Endothelial cell (in vitro differentiated cells): ENCODE measurements at regions not wholly inside any gene's neighbourhood (a gene's known extent, or its start where the extent isn't known, plus 50 kb on each side); places are given as distances from the start of the nearest gene placed in this dataset.

Experiments
- DNase-seq: peaks from one replicate; pipeline ENCODE4 v3.0.0; 2021; ENCODE audit warnings: low spot score
- H3K27ac Mint-ChIP-seq: one replicate; pipeline ENCODE4 v1.8.0; 2021; ENCODE audit warnings: mixed read lengths, inconsistent platforms; ENCODE audit not compliant: unreplicated experiment
- H3K27me3 Mint-ChIP-seq: one replicate; pipeline ENCODE4 v1.8.0; 2021; ENCODE audit warnings: mild to moderate bottlenecking, moderate library complexity, mixed read lengths, inconsistent platforms; ENCODE audit not compliant: unreplicated experiment
- H3K36me3 Mint-ChIP-seq: one replicate; pipeline ENCODE4 v1.8.0; 2021; ENCODE audit warnings: mild to moderate bottlenecking, low read depth, mixed read lengths, inconsistent platforms; ENCODE audit not compliant: unreplicated experiment
- H3K4me1 Mint-ChIP-seq: one replicate; pipeline ENCODE4 v1.8.0; 2021; ENCODE audit warnings: mild to moderate bottlenecking, mixed read lengths, inconsistent platforms; ENCODE audit not compliant: unreplicated experiment
- H3K4me3 Mint-ChIP-seq: one replicate; pipeline ENCODE4 v1.8.0; 2021; ENCODE audit warnings: mild to moderate bottlenecking, mixed read lengths, inconsistent platforms; ENCODE audit not compliant: unreplicated experiment
- H3K9me3 Mint-ChIP-seq: one replicate; pipeline ENCODE4 v1.8.0; 2021; ENCODE audit warnings: mixed read lengths, inconsistent platforms; ENCODE audit not compliant: unreplicated experiment
- TF ChIP-seq, protein P1 (sequence below): fragments of 200-600 bp; sonication (generic); IDR thresholded peaks from one replicate; pipeline ENCODE4 v1.5.0; 2021; ENCODE audit warnings: antibody characterized with exemption; ENCODE audit not compliant: unreplicated experiment

GRCh38 chr9:34802916-34803315 lies 93.0 kb upstream of the CCL21 start:
- no peaks in the 10 kb centered on the region for H3K9me3 Mint-ChIP-seq
- H3K36me3 Mint-ChIP-seq, result no peaks in the 10 kb centered on the region
- no peak for DNase-seq
- no peak overlapping the region for H3K27ac Mint-ChIP-seq
- H3K4me3 Mint-ChIP-seq, result no peak overlapping the region
- H3K4me1 Mint-ChIP-seq, result no peaks in the 10 kb centered on the region
- TF ChIP-seq, protein P1, sequence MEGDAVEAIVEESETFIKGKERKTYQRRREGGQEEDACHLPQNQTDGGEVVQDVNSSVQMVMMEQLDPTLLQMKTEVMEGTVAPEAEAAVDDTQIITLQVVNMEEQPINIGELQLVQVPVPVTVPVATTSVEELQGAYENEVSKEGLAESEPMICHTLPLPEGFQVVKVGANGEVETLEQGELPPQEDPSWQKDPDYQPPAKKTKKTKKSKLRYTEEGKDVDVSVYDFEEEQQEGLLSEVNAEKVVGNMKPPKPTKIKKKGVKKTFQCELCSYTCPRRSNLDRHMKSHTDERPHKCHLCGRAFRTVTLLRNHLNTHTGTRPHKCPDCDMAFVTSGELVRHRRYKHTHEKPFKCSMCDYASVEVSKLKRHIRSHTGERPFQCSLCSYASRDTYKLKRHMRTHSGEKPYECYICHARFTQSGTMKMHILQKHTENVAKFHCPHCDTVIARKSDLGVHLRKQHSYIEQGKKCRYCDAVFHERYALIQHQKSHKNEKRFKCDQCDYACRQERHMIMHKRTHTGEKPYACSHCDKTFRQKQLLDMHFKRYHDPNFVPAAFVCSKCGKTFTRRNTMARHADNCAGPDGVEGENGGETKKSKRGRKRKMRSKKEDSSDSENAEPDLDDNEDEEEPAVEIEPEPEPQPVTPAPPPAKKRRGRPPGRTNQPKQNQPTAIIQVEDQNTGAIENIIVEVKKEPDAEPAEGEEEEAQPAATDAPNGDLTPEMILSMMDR, result no peak
- no peaks in the 10 kb centered on the region for H3K27me3 Mint-ChIP-seq

GRCh38 chr9:34797367-34797766 lies 87.4 kb upstream of the CCL21 start:
- Mint-ChIP-seq H3K4me3 (no peak overlapping the region), H3K4me1 (no peaks in the 10 kb centered on the region), H3K27ac (no peak overlapping the region), H3K9me3 (no peaks in the 10 kb centered on the region), H3K27me3 (no peaks in the 10 kb centered on the region), H3K36me3 (no peaks in the 10 kb centered on the region)
- DNase-seq, result no peak
- TF ChIP-seq, protein P1, result no peak

- Mint-ChIP-seq H3K36me3 (no peaks in the 10 kb centered on the region), H3K4me1 (no peaks in the 10 kb centered on the region), H3K9me3 (no peaks in the 10 kb centered on the region), H3K27ac (no peak overlapping the region), H3K4me3 (no peak overlapping the region), H3K27me3 (no peaks in the 10 kb centered on the region)
- DNase-seq, result no peak
- TF ChIP-seq, protein P1, result no peak
These were observed 87.0 kb upstream of the CCL21 start for GRCh38 chr9:34796924-34797323.

DNA sequence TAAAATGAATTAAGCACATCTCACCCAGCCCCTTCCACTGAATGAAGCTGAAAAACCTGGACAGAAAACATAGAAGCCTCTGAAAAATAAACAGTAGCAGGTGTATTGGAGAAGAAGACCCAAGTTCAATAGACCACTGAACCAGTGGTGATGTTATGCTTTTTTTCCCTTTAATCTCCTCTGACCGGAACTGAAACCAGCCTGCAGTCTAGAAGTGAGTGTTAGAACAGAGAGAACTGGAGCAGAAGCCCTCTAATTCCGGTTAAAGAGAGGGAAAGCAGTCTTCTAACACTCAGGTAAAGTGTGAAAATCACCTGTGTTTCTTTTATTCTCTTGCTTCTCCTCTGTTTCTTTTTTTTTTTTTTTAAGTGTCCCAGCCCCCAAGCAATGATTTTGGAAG lies 83.5 kb upstream of the CCL21 start:
- no peaks in the 10 kb centered on the region for H3K9me3 Mint-ChIP-seq
- H3K27me3 Mint-ChIP-seq, result no peaks in the 10 kb centered on the region
- no peak overlapping the region for H3K27ac Mint-ChIP-seq
- TF ChIP-seq, protein P1, result no peak
- no peak for DNase-seq
- H3K4me3 Mint-ChIP-seq, result no peak overlapping the region
- no peaks in the 10 kb centered on the region for H3K4me1 Mint-ChIP-seq
- no peaks in the 10 kb centered on the region for H3K36me3 Mint-ChIP-seq

- no peak overlapping the region for H3K4me3 Mint-ChIP-seq
- H3K4me1 Mint-ChIP-seq, result no peaks in the 10 kb centered on the region
- TF ChIP-seq, protein P1, result no peak
- no peak overlapping the region for H3K27ac Mint-ChIP-seq
- no peaks in the 10 kb centered on the region for H3K9me3 Mint-ChIP-seq
- no peak for DNase-seq
- no peaks in the 10 kb centered on the region for H3K36me3 Mint-ChIP-seq
- no peaks in the 10 kb centered on the region for H3K27me3 Mint-ChIP-seq
These were observed 74.1 kb upstream of the CCL21 start for GRCh38 chr9:34783951-34784487.
